Brain microvascular endothelial cell (primary cell): ENCODE measurements at regions not wholly inside any gene's neighbourhood (a gene's known extent, or its start where the extent isn't known, plus 50 kb on each side); places are given as distances from the start of the nearest gene placed in this dataset.

Experiments
- DNase-seq: peaks from one replicate; pipeline ENCODE4 v3.0.0-alpha.2; 2020
- H3K27ac ChIP-seq: fragments of 250-450 bp; sonication (Bioruptor Pico); 2 replicates; pipeline ENCODE4 v1.5.1; 2020; ENCODE audit warnings: mild to moderate bottlenecking, moderate library complexity
- H3K27me3 ChIP-seq: fragments of 250-450 bp; sonication (Bioruptor Pico); replicated peaks from 2 replicates; pipeline ENCODE4 v1.5.1; 2020; ENCODE audit warnings: mild to moderate bottlenecking
- H3K36me3 ChIP-seq: fragments of 250-450 bp; sonication (Bioruptor Pico); replicated peaks from 2 replicates; pipeline ENCODE4 v1.5.1; 2020; ENCODE audit warnings: mild to moderate bottlenecking
- H3K4me3 ChIP-seq: 2 replicates; pipeline ENCODE4 v1.5.1; 2011; ENCODE audit warnings: low read depth, mild to moderate bottlenecking, control low read depth, low read length, moderate library complexity
- in situ Hi-C: cut with HindIII; loops from 2 replicates; pipeline ENCODE4 v1.10.0; 2017; ENCODE audit warnings: low sequenced_read_pairs, low pct_ligation_motif_present
- TF ChIP-seq, protein P1 (sequence below): IDR thresholded peaks from 2 replicates; pipeline ENCODE4 v1.5.1; 2011; ENCODE audit warnings: low read depth, mild to moderate bottlenecking, moderate library complexity, low read length, control low read depth, inconsistent platforms; ENCODE audit errors: missing control alignments

DNA sequence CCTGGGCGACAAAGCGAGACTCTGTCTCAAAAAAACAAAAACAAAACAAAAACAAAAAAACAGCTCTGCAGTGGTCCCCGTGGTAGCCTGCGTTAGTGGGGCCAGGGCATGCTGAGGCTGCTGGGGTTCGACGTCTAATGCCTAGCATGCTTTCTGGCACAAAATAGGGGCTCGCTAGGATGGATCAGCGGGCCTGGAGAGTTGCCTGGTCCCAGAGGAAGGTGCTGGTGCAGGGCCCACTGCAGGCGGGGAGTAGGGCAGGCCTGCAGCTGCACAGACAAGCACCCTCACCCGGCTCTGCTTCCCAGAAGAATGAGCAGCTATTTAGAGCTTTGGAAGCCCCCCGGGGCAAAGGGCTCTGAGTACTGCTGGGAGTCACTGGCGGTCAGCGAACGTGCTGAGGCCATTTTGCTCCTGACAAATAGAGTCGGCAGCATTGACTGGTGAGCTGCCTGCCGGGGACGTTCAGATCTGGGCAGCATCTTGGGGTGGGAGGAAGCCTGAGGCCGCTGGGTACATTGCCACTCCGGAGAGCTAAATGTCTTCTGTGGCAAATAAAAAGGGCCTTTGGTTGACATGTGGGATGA, 126.7 kb downstream of the OLFM1 start:
- TF ChIP-seq, protein P1, sequence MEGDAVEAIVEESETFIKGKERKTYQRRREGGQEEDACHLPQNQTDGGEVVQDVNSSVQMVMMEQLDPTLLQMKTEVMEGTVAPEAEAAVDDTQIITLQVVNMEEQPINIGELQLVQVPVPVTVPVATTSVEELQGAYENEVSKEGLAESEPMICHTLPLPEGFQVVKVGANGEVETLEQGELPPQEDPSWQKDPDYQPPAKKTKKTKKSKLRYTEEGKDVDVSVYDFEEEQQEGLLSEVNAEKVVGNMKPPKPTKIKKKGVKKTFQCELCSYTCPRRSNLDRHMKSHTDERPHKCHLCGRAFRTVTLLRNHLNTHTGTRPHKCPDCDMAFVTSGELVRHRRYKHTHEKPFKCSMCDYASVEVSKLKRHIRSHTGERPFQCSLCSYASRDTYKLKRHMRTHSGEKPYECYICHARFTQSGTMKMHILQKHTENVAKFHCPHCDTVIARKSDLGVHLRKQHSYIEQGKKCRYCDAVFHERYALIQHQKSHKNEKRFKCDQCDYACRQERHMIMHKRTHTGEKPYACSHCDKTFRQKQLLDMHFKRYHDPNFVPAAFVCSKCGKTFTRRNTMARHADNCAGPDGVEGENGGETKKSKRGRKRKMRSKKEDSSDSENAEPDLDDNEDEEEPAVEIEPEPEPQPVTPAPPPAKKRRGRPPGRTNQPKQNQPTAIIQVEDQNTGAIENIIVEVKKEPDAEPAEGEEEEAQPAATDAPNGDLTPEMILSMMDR: no peak
- Histone ChIP-seq H3K4me3 (no peak overlapping the region), H3K36me3 (no peaks in the 10 kb centered on the region), H3K27ac (no peak overlapping the region), H3K27me3 (no peaks in the 10 kb centered on the region)
- DNase-seq: no peak
- in situ Hi-C loops: no loop called here

DNA sequence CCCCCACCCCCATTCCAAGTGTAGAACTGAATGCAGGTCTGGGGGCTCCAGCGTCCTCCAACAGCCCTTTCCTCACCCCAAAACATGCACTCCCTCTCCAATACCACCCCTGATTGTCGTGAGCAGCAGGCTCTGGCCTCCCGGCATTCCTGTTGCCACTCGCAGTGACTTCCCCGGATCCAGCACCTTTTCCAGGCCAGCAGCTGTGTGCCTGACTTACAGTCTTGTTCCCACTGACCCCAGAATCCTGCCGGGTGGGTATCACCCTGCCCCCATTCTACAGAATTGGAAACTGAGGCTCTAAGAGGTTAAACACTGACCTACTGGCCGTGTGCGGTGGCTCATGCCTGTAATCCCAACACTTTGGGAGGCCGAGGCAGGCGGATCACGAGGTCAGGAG, 127.2 kb downstream of the OLFM1 start:
- no peak for DNase-seq
- Histone ChIP-seq H3K4me3 (no peak overlapping the region), H3K36me3 (no peaks in the 10 kb centered on the region), H3K27me3 (no peaks in the 10 kb centered on the region), H3K27ac (no peak overlapping the region)
- TF ChIP-seq, protein P1: no peak
- in situ Hi-C loops: no loop called here

DNA sequence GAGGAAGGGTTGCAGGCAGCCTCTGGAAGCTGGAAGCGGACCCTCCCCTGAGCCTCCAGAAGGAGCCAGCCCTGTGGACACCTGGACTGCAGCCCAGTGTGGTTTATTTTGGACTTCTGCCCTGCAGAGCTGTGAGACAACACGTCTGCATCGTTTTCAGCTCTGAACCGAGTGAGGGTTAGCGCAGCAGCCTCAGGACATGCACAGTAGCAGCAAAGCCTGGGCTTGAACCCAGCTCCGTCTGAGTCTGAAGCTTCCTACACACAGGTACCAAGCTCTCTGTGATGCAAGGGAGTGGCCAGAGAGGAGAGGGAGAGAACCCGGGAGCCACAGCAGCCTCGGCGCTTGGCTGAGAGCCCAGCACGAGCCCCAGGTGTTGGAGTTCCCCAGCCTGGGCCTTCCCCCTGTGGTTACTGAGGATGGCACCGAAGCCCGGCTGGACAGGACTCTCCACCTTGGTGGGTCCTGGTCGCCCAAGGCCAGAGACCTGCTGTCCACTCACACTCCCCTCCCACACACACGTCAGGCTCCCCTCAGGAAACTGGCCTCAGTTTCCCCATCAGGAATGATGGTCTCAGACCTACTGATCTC, 128.2 kb downstream of the OLFM1 start:
- DNase-seq: no peak
- H3K27me3 ChIP-seq: no peaks in the 10 kb centered on the region
- no peak overlapping the region for H3K27ac ChIP-seq
- H3K4me3 ChIP-seq: no peak overlapping the region
- TF ChIP-seq, protein P1: no peak
- H3K36me3 ChIP-seq: no peaks in the 10 kb centered on the region
- in situ Hi-C loops: no loop called here

- no peak overlapping the region for H3K4me3 ChIP-seq
- H3K27me3 ChIP-seq: no peaks in the 10 kb centered on the region
- TF ChIP-seq, protein P1: no peak
- H3K36me3 ChIP-seq: no peaks in the 10 kb centered on the region
- no peak overlapping the region for H3K27ac ChIP-seq
- no peak for DNase-seq
- in situ Hi-C loops: no loop called here
Measured at GRCh38 chr9:135216236-135216635, 128.8 kb downstream of the OLFM1 start.

- H3K36me3 ChIP-seq: no peaks in the 10 kb centered on the region
- no peak for DNase-seq
- H3K27ac ChIP-seq: no peak overlapping the region
- no peak overlapping the region for H3K4me3 ChIP-seq
- in situ Hi-C loops: no loop called here
- no peaks in the 10 kb centered on the region for H3K27me3 ChIP-seq
- TF ChIP-seq, protein P1: no peak
Measured at GRCh38 chr9:135216791-135217441, 129.4 kb downstream of the OLFM1 start.
